IPS DF 4.7 (cell line): ENCODE measurements at regions not wholly inside any gene's neighbourhood (a gene's known extent, or its start where the extent isn't known, plus 50 kb on each side); places are given as distances from the start of the nearest gene placed in this dataset.

Experiments used
- DNase-seq: peaks from one replicate; pipeline ENCODE4 v3.0.0-alpha.2; 2013; ENCODE audit warnings: low spot score; ENCODE audit errors: extremely low read depth

- no peak for DNase-seq
Observed at GRCh38 chr6:105817370-105817769, 268.8 kb upstream of the PRDM1 start.

- no peak for DNase-seq
Observed at GRCh38 chr6:105816847-105817246, 269.3 kb upstream of the PRDM1 start.

GRCh38 chr6:105815661-105816555, 270.2 kb upstream of the PRDM1 start:
- DNase-seq: no peak

- no peak for DNase-seq
Observed at GRCh38 chr6:105814745-105815536, 271.2 kb upstream of the PRDM1 start.

GRCh38 chr6:105810922-105811482, 275.1 kb upstream of the PRDM1 start:
- DNase-seq: no peak

- DNase-seq: no peak
Observed at GRCh38 chr6:105810105-105810921, 275.8 kb upstream of the PRDM1 start.

- no peak for DNase-seq
Observed at GRCh38 chr6:105808571-105808970, 277.6 kb upstream of the PRDM1 start.

- no peak for DNase-seq
Observed at GRCh38 chr6:105807905-105808304, 278.2 kb upstream of the PRDM1 start.

GRCh38 chr6:105806486-105806920, 279.6 kb upstream of the PRDM1 start:
- DNase-seq: no peak

GRCh38 chr6:105805501-105806023, 280.6 kb upstream of the PRDM1 start:
- no peak for DNase-seq

- no peak for DNase-seq
Observed at GRCh38 chr6:105804424-105804823, 281.7 kb upstream of the PRDM1 start.

- no peak for DNase-seq
Observed at GRCh38 chr6:105804000-105804399, 282.1 kb upstream of the PRDM1 start.

GRCh38 chr6:105803442-105803841, 282.7 kb upstream of the PRDM1 start:
- DNase-seq: no peak

GRCh38 chr6:105802703-105803102, 283.4 kb upstream of the PRDM1 start:
- DNase-seq: no peak

GRCh38 chr6:105800871-105801270, 285.3 kb upstream of the PRDM1 start:
- no peak for DNase-seq

GRCh38 chr6:105800398-105800797, 285.7 kb upstream of the PRDM1 start:
- no peak for DNase-seq

GRCh38 chr6:105799056-105799455, 287.1 kb upstream of the PRDM1 start:
- no peak for DNase-seq

- DNase-seq: no peak
Observed at GRCh38 chr6:105797983-105798453, 288.1 kb upstream of the PRDM1 start.

- DNase-seq: no peak
Observed at GRCh38 chr6:105797286-105797979, 288.7 kb upstream of the PRDM1 start.

- no peak for DNase-seq
Observed at GRCh38 chr6:105795913-105796517, 290.1 kb upstream of the PRDM1 start.
